ENCODE measurements at regions not wholly inside any gene's neighbourhood (a gene's known extent, or its start where the extent isn't known, plus 50 kb on each side); places are given as distances from the start of the nearest gene placed in this dataset.

- Histone ChIP-seq H2BK20ac (ENCODE audit: low read depth, low read length) (no peak overlapping the region), H3K9ac (ENCODE audit: low read depth, low read length) (no peak overlapping the region), H3K36me3 (ENCODE audit: control insufficient read depth, insufficient read depth, low read length) (no peaks in the 10 kb centered on the region), H2BK15ac (ENCODE audit: low read depth, low read length) (no peak overlapping the region), H3K9me3 (ENCODE audit: control insufficient read depth, insufficient read depth, low read length) (peaks cover 8% of the 10 kb centered on the region), H3K18ac (ENCODE audit: low read depth, low read length) (no peak overlapping the region), H2AK5ac (ENCODE audit: low read depth, low read length) (no peak overlapping the region), H4K5ac (ENCODE audit: low read depth, low read length) (no peak overlapping the region), H3K79me1 (ENCODE audit: low read depth in 1 of 2, low read length in 2 of 2) (no peaks in the 10 kb centered on the region), H2BK120ac (ENCODE audit: low read depth, low read length) (no peak overlapping the region), H2BK5ac (ENCODE audit: low read depth, low read length, poor library complexity, severe bottlenecking) (no peak overlapping the region), H3K27ac (ENCODE audit: insufficient read depth, low read length) (no peak overlapping the region), H3K4me3 (ENCODE audit: insufficient read depth, low read depth, low read length) (no peak overlapping the region), H3K14ac (replicated peaks; ENCODE audit: low read depth, low read length) (no peak overlapping the region), H3K56ac (ENCODE audit: extremely low read depth, insufficient read depth, low read length) (no peak overlapping the region), H3K27me3 (ENCODE audit: control insufficient read depth, insufficient read depth, low read length) (no peaks in the 10 kb centered on the region), H3K4ac (ENCODE audit: low read depth, low read length) (no peak overlapping the region), H3K4me2 (ENCODE audit: low read depth, low read length) (no peak overlapping the region), H4K8ac (ENCODE audit: low read depth in 2 of 2, low read length in 2 of 2) (no peak overlapping the region), H3K23ac (ENCODE audit: low read depth, low read length) (no peak overlapping the region), H2AFZ (replicated peaks; ENCODE audit: low read length, poor library complexity) (no peak overlapping the region), H3K4me1 (ENCODE audit: control insufficient read depth, insufficient read depth, low read length) (no peaks in the 10 kb centered on the region), H4K91ac (ENCODE audit: insufficient read depth, low read depth, low read length) (no peak overlapping the region), H4K20me1 (ENCODE audit: insufficient read depth, low read length) (no peaks in the 10 kb centered on the region), H2AK9ac (replicated peaks; ENCODE audit: low read depth, low read length, poor library complexity) (no peak overlapping the region), H3K9me1 (ENCODE audit: insufficient read depth, low read length) (no peaks in the 10 kb centered on the region)
- intact Hi-C loops (cut with micrococcal nuclease) (no loop called here), in situ Hi-C loops (cut with MboI; ENCODE audit: low sequenced_read_pairs) (no loop called here), dilution Hi-C loops (cut with HindIII; ENCODE audit: low sequenced_read_pairs, unreplicated experiment) (no loop called here)
- no peak for DNase-seq
- WGBS, 2 experiments (ENCODE audit: extremely low coverage in 2 of 2, insufficient read length in 1 of 2): no CpG with 5 or more reads among the region's 2 CpGs
- CTCF ChIA-PET: no interaction called here
- no peak for ATAC-seq (ENCODE audit: low read depth)
- no peak for TF ChIP-seq CTCF (conservative IDR thresholded peaks at IDR 0.05; ENCODE audit: low read depth, low read length)
- TF ChIP-seq USF2 (IDR thresholded peaks at IDR 0.05; ENCODE audit: low read depth, low read length): no peak
- TF ChIP-seq RFX5 (IDR thresholded peaks at IDR 0.05; ENCODE audit: low read depth, low read length): no peak
- no peak for TF ChIP-seq RCOR1 (IDR thresholded peaks at IDR 0.05; ENCODE audit: insufficient replicate concordance, low read length)
- TF ChIP-seq RAD21 (IDR thresholded peaks at IDR 0.05; ENCODE audit: low read length): no peak
- TF ChIP-seq FOS (IDR thresholded peaks at IDR 0.05; ENCODE audit: low read depth, low read length): no peak
- TF ChIP-seq NFE2L2 (IDR thresholded peaks at IDR 0.05; ENCODE audit: low read depth, low read length): no peak
- POLR2A ChIA-PET (ENCODE audit: unreplicated experiment): no interaction called here
- BruUV-seq (replicated peaks): no TSS peak
Observed at GRCh38 chr19:30273184-30273583, 99.0 kb upstream of the ZNF536 start.

Data from IMR-90 (cell line).